ENCODE measurements at regions not wholly inside any gene's neighbourhood (a gene's known extent, or its start where the extent isn't known, plus 50 kb on each side); places are given as distances from the start of the nearest gene placed in this dataset.

- intact Hi-C loops (cut with DNase I): no loop called here
- no peak for DNase-seq (ENCODE audit: low spot score)
These were observed 60.6 kb upstream of the ZFR start for GRCh38 chr5:32504989-32505596.

- intact Hi-C loops (cut with DNase I): no loop called here
- DNase-seq (ENCODE audit: low spot score): no peak
These were observed 59.9 kb upstream of the ZFR start for GRCh38 chr5:32504329-32504988.

- DNase-seq (ENCODE audit: low spot score): no peak
- intact Hi-C loops (cut with DNase I): no loop called here
These were observed 58.7 kb upstream of the ZFR start for GRCh38 chr5:32503261-32503660.

GRCh38 chr5:32501071-32502002 lies 56.8 kb upstream of the ZFR start:
- DNase-seq (ENCODE audit: low spot score): no peak
- intact Hi-C loops (cut with DNase I): no loop called here

GRCh38 chr5:32500181-32500580 lies 55.6 kb upstream of the ZFR start:
- DNase-seq (ENCODE audit: low spot score): no peak
- intact Hi-C loops (cut with DNase I): no loop called here

GRCh38 chr5:32499261-32499660 lies 54.7 kb upstream of the ZFR start:
- no peak for DNase-seq (ENCODE audit: low spot score)
- intact Hi-C loops (cut with DNase I): loop anchor here (10.0 kb wide), 1 partner anchor 926 kb away; no protein-coding TSS in a partner anchor

GRCh38 chr5:32498484-32498883 lies 53.9 kb upstream of the ZFR start:
- intact Hi-C loops (cut with DNase I): loop anchor here (10.0 kb wide), 1 partner anchor 926 kb away; no protein-coding TSS in a partner anchor
- DNase-seq (ENCODE audit: low spot score): no peak

GRCh38 chr5:32496104-32496503 lies 51.6 kb upstream of the ZFR start:
- no peak for DNase-seq (ENCODE audit: low spot score)
- intact Hi-C loops (cut with DNase I): loop anchor here (10.0 kb wide), 1 partner anchor 929 kb away; no protein-coding TSS in a partner anchor

- intact Hi-C loops (cut with DNase I): loop anchor here (10.0 kb wide), 1 partner anchor 930 kb away; no protein-coding TSS in a partner anchor
- no peak for DNase-seq (ENCODE audit: low spot score)
These were observed 50.3 kb upstream of the ZFR start for GRCh38 chr5:32494827-32495226.
